HG03565 (cell line): ENCODE measurements at regions not wholly inside any gene's neighbourhood (a gene's known extent, or its start where the extent isn't known, plus 50 kb on each side); places are given as distances from the start of the nearest gene placed in this dataset.

ENCODE experiments used
- ATAC-seq: cut with Tn5 transposase; IDR thresholded peaks from one replicate; pipeline ENCODE4 v1.9.1; 2021; ENCODE audit warnings: mild to moderate bottlenecking, moderate library complexity; ENCODE audit not compliant: unreplicated experiment

GRCh38 chr9:7961076-7961475 lies 161.5 kb upstream of the DMAC1 start:
- no peak for ATAC-seq

DNA sequence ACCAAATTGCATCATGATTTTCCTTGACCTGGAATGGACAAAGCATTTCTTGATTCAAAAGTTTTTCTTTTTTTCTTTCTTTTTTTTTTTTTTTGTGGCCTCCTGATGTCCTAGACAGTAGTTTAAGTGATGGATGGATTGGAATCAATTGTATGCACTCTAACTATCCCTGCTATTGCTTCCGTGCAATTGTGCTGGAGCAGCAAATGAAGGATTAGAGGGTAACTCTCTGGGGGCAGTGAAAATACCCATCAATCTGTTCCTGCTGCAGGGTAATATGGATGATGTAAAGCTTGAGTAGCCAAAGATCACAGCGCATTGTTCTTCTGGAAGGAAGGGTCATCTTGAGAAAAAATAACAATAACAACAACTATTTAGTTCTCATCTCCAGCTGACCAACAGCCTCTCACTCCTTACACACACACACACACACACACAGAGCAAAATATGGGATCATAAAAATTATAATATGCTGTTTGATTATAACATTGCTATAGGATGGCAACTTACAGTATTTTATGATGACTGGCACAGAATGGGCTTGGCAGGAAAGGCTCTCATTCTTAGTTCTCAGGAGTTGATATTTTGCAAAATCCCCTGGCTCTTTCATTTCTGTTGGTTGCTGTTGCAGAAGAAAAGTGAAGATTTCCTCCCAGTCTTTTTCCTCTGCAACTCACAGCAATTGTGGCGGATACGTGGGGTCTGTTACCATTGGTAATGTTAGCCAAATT lies 160.9 kb upstream of the DMAC1 start:
- ATAC-seq, result no peak

DNA sequence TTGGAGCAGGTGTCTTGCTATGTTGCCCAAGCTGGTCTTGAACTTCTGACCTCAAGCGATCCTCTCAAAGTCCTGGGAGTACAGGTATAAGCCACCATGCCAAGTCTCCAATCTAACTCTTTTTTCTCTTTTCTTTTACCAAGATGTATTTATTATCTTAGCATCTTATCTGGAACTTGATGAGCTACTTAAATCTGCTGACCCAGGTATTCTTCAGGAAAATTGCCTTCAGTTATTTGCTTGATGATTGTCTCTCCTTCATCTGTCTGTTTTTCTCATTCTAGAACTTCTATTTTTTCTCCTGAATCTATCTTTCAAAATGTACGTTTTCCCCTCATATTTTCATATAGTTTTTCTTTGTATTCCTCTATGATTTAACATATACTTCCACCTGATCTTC lies 158.2 kb upstream of the DMAC1 start:
- no peak for ATAC-seq

DNA sequence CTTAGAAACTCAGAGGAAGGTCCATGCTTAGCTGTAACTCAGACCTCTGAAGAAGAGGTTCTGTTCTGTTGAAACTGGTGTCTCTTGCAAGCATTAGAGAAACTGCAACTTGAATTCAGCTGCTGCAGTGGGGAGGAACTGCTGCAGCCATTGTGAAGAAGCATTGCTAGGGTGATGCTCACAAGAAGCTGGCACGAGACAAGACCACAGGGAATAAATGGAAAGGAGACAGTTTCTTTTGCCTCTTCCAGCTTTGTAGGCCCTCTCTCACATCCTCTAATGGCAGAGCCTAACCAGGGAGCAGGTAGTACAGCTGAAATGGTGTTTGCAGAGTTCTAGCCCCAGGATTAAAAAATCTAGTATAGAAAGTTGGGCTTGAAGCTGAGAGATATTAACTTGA lies 148.0 kb upstream of the DMAC1 start:
- no peak for ATAC-seq

DNA sequence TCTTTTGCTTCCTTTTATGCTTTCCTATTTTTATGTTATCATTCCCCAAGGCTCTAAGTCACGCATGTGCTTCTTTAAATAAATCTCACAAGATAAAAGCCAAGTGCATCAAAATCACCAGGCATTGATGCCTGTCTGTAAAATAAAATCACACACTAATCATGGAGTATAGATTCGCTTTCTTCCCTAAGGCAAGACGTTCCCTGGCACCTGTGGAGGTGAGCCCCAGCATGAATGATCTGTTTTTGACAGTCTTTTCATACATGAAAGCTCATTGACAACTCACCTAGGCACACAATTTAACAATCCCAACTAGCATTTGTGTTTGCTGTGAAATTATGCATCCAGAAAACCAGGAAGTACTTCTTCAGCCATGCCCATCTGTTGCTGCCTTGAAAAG lies 146.9 kb upstream of the DMAC1 start:
- ATAC-seq, result no peak

DNA sequence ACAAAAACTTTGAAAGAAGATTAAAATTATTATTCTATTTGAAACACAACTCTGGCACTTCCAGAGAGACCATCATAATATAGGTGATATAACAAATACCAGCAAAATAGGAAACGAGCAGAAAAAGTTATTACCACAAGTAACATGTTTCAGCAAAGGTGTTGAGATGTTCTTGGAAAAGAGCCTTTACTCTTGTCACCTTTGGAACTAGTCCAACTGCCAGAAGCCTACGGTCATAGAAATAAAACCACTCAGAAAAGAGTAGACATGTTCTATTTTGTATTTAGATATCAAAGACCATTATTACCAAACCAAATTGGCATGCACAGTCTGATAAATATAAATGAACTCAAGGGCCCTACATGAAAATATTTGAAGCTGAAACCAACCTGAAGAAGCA lies 145.0 kb upstream of the DMAC1 start:
- ATAC-seq, result no peak

GRCh38 chr9:7937761-7938491 lies 138.3 kb upstream of the DMAC1 start:
- ATAC-seq, result no peak

- ATAC-seq, result no peak
These were observed 137.4 kb upstream of the DMAC1 start for GRCh38 chr9:7936996-7937395.

GRCh38 chr9:7936163-7936562 lies 136.6 kb upstream of the DMAC1 start:
- ATAC-seq, result no peak

DNA sequence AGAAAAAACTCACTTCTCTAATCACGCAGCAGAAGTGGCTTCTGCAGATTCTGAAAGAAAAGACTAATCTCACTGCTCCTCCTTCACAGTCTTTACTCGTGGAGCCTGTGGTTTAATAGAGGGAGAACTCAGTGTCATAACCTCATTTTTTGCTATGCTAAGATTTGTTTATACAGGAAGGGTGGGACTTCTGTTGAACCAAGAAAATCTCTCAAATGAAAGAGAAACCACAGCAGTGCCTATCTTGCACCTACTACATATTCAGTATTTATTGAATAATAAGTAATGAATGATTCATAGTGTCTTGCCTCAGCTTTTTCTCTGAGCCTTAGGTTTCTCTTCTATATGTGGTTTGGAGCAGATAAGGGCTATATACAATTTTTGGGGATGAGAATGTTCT lies 136.1 kb upstream of the DMAC1 start:
- peak; percentile 64 for ATAC-seq

GRCh38 chr9:7932767-7933166 lies 133.2 kb upstream of the DMAC1 start:
- ATAC-seq, result no peak

- no peak for ATAC-seq
These were observed 131.0 kb upstream of the DMAC1 start for GRCh38 chr9:7930613-7931012.

GRCh38 chr9:7921545-7922197 lies 122.1 kb upstream of the DMAC1 start:
- no peak for ATAC-seq

- ATAC-seq, result no peak
These were observed 112.5 kb upstream of the DMAC1 start for GRCh38 chr9:7912037-7912535.

- ATAC-seq, result no peak
These were observed 110.9 kb upstream of the DMAC1 start for GRCh38 chr9:7910426-7911020.

DNA sequence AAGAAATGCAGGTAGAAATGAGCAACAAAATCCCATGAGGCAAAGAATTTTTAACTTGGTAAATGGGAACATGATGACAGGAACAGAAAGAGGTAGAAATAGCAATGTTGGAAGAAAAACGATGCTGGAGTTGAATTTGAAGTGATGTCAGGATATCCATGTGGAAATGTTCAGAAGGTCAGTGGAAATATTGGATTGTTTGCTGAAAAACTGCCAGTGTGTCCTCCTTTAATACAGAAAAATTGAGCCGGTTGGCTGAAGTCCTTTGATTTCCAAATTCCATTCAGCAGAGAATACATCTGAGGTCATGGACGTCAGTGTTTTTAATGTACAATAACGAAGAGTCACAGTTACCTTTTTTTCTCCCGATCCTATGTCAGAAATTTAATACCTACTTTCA lies 110.0 kb upstream of the DMAC1 start:
- ATAC-seq, result no peak

DNA sequence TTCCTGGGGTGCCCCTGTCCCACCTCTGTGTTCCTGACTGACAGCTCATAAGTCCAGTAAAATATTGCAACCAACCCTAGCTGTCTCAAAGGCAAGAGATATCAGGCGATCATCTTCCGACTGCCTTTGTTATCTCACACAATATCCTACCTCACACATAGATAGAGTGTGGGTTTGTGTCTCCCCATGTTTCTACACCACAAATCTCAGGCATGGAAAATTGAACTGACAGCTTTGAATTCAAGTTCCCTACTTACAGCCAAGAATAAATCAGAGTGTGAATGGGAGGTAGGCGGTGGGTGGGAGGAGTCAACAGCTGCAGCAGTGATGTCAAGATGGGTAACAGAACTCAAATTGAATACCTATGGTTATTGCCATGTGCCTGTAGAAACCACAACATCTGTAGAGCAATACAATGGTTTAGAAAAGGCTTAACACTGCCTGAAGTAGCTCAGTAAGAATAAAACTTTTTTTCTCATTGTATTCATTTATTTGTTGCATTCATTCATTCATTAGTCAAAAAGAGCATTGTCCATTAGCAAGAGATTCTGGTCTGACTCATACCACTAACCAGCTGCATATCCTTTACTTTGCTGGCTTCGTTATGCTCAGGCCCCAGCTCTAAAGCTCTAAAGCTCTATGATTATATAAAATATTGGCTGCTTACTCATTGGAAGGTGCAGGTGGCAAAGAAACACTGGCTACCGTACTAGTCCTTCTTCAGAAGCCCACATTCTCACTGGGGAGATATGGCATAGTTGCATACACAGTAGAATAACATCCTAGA lies 108.2 kb upstream of the DMAC1 start:
- no peak for ATAC-seq

DNA sequence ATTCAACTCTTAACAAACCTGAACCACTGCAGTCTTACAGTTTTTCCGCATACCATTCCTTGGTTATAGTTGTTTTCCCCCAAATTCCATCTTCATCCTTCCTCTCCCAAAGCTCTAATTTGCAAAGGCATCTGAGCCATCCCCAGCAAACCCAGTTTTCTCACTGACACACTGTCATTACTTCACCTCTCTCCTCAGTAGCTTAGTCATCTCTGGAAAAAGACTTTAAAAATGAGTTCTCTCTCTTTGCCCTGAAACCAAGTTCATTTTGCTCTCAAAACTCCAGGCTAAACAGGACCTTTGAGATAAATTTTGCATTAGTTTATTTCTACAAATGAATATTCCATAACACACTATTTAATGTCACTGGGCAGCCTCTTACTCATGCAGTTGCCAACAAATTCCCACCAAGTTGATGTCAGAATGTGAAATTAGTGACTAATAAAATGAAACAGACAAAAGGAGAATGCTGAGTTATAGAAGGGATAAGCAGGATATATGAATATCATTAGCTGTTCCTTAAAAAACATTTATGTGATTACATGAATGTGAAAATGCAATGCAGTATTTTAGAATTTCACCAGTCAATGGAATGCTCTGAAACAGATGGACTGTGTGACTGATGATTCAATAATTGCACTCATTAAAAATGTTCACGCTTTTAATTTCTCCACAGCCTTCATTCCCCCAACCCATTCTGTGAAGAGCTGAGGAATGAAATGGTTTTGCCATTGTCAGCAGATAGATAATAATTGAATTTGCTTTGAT lies 107.4 kb upstream of the DMAC1 start:
- ATAC-seq, result peak; percentile 53

DNA sequence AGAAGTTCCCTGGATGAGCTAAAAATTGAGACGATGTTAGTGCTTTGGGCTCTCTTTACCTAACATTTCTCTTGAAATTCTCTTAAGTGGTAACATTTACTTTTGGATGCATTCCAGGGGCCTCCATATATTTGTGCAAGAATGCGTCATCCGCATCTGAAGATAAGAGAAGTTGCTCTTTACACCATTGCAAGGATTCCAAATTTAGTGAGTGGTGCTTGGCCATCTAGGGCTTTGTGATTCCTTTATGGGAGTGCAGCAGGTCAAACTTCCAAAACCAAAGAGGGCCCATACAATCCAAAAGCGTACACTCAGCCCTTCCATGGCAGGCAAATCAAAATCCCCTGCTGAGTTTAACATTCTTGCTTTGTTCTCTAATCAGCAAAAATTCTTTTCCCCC lies 102.0 kb upstream of the DMAC1 start:
- no peak for ATAC-seq

- no peak for ATAC-seq
These were observed 101.0 kb upstream of the DMAC1 start for GRCh38 chr9:7900541-7900940.
